Suprapubic skin (tissue), 4 donors: ENCODE measurements at regions not wholly inside any gene's neighbourhood (a gene's known extent, or its start where the extent isn't known, plus 50 kb on each side); places are given as distances from the start of the nearest gene placed in this dataset.

Experiments
- DNase-seq, 2 donors: peaks; one replicate each; pipeline ENCODE4 v3.0.0-alpha.2; 2019; ENCODE audit warnings: low spot score in 2 of 2
- H3K27ac ChIP-seq: fragments of 200-600 bp; sonication (generic); one replicate; pipeline ENCODE4 v1.5.1; 2019
- H3K27me3 ChIP-seq: fragments of 200-600 bp; sonication (generic); one replicate; pipeline ENCODE4 v1.5.1; 2019
- H3K36me3 ChIP-seq: fragments of 200-600 bp; sonication (generic); one replicate; pipeline ENCODE4 v1.5.1; 2019
- H3K4me1 ChIP-seq: fragments of 200-600 bp; sonication (generic); one replicate; pipeline ENCODE4 v1.5.1; 2019
- H3K4me3 ChIP-seq: fragments of 200-600 bp; sonication (generic); one replicate; pipeline ENCODE4 v1.5.1; 2019; ENCODE audit warnings: mild to moderate bottlenecking
- H3K9me3 ChIP-seq: fragments of 200-600 bp; sonication (generic); one replicate; pipeline ENCODE4 v1.5.1; 2019
- EP300 ChIP-seq: sonication (generic); formaldehyde crosslinking; IDR thresholded peaks from one replicate; pipeline ENCODE4 v1.6.1; 2017; ENCODE audit warnings: antibody characterized with exemption
- POLR2A ChIP-seq, 2 donors: fragments of 450-650 bp; IDR thresholded peaks; one replicate each; pipeline ENCODE4 v1.6.1; 2017; ENCODE audit warnings: antibody characterized with exemption in 2 of 2, mild to moderate bottlenecking in 2 of 2, moderate library complexity in 2 of 2
- POLR2AphosphoS5 ChIP-seq, 3 donors: sonication (generic); formaldehyde crosslinking; IDR thresholded peaks; one replicate each; pipeline ENCODE4 v1.6.1; 2017; ENCODE audit warnings: antibody characterized with exemption in 3 of 3
- WGBS: methylation state at CpG from one replicate; pipeline ENCODE4 v1.1.5; 2018; 5-methylcytosine and 5-hydroxymethylcytosine counted together
- TF ChIP-seq, protein P1 (sequence below), 2 donors: fragments of 200-600 bp in 1 of 2; fragments of 450-650 bp in 1 of 2; sonication (generic) in 1 of 2; IDR thresholded peaks; one replicate each; pipeline ENCODE4 v1.5.1; 2016 to 2019; ENCODE audit warnings: antibody characterized with exemption in 2 of 2, mild to moderate bottlenecking in 1 of 2, moderate library complexity in 1 of 2

- Histone ChIP-seq H3K27ac (no peak overlapping the region), H3K9me3 (no peaks in the 10 kb centered on the region), H3K27me3 (no peaks in the 10 kb centered on the region), H3K36me3 (no peaks in the 10 kb centered on the region), H3K4me1 (no peaks in the 10 kb centered on the region), H3K4me3 (no peak overlapping the region)
- DNase-seq, result no peak
- TF ChIP-seq EP300 (no peak), POLR2A (IDR thresholded peaks at IDR 0.05) (no peak), POLR2AphosphoS5 (IDR thresholded peaks at IDR 0.05) (no peak)
- TF ChIP-seq, protein P1, sequence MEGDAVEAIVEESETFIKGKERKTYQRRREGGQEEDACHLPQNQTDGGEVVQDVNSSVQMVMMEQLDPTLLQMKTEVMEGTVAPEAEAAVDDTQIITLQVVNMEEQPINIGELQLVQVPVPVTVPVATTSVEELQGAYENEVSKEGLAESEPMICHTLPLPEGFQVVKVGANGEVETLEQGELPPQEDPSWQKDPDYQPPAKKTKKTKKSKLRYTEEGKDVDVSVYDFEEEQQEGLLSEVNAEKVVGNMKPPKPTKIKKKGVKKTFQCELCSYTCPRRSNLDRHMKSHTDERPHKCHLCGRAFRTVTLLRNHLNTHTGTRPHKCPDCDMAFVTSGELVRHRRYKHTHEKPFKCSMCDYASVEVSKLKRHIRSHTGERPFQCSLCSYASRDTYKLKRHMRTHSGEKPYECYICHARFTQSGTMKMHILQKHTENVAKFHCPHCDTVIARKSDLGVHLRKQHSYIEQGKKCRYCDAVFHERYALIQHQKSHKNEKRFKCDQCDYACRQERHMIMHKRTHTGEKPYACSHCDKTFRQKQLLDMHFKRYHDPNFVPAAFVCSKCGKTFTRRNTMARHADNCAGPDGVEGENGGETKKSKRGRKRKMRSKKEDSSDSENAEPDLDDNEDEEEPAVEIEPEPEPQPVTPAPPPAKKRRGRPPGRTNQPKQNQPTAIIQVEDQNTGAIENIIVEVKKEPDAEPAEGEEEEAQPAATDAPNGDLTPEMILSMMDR (IDR thresholded peaks at IDR 0.05), result no peak
- 59% methylated on average over 4 of the region's 4 CpGs for WGBS
These were observed 636.3 kb upstream of the TENM4 start for GRCh38 chr11:80077113-80077512.

DNA sequence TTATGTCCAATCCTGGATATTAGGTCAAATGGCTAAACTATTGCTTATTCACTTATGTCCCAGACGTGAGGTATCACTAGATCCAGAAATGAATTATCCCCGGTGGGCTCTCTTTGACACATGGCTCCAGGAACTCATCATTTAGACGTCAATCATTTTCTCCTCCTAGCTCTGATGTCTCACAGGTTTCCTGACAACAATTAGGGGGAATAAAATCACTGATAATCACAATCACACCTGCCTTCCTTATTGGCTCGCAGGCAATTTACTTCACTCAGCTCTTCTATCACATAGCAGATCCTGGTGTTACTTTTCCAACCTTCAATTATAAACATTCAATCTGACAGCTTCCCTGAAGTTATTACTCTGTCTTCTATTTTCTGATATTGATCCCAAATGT lies 634.0 kb upstream of the TENM4 start:
- no peaks in the 10 kb centered on the region for H3K36me3 ChIP-seq
- H3K4me3 ChIP-seq, result no peak overlapping the region
- H3K27ac ChIP-seq, result no peak overlapping the region
- no peaks in the 10 kb centered on the region for H3K9me3 ChIP-seq
- no peaks in the 10 kb centered on the region for H3K27me3 ChIP-seq
- TF ChIP-seq EP300 (no peak), POLR2AphosphoS5 (IDR thresholded peaks at IDR 0.05) (no peak), POLR2A (IDR thresholded peaks at IDR 0.05) (no peak)
- TF ChIP-seq, protein P1 (IDR thresholded peaks at IDR 0.05), result no peak
- no peak for DNase-seq
- H3K4me1 ChIP-seq, result no peaks in the 10 kb centered on the region
- whole genome bisulfite sequencing, result 83% methylated on average over 4 of the region's 4 CpGs

DNA sequence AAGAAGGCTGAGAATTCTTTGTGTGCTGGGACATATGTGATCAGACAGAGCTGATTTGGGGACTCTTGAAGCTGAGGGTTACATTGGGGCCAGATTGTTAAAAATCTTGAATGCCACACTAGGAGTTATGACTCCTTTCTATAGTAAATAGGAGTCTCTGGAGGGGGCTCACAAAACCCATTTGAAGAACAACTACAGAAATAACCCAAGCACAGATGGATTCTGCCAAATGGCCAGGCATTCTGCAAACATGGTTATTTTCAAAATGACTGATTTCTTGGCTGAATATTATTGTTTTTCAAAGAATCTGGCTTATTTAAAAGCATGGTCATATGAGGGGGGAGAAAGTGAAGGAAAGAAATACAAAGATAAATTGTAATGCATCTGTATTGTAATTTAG lies 625.5 kb upstream of the TENM4 start:
- no peaks in the 10 kb centered on the region for H3K9me3 ChIP-seq
- H3K4me3 ChIP-seq, result no peak overlapping the region
- DNase-seq, result no peak
- H3K27me3 ChIP-seq, result no peaks in the 10 kb centered on the region
- no peaks in the 10 kb centered on the region for H3K4me1 ChIP-seq
- TF ChIP-seq POLR2A (IDR thresholded peaks at IDR 0.05), result no peak
- TF ChIP-seq, protein P1 (IDR thresholded peaks at IDR 0.05), result no peak
- no peak for TF ChIP-seq POLR2AphosphoS5 (IDR thresholded peaks at IDR 0.05)
- no peak for TF ChIP-seq EP300
- no peaks in the 10 kb centered on the region for H3K36me3 ChIP-seq
- H3K27ac ChIP-seq, result no peak overlapping the region

GRCh38 chr11:80065086-80065485 lies 624.3 kb upstream of the TENM4 start:
- 91% methylated on average over 3 of the region's 3 CpGs for WGBS
- no peaks in the 10 kb centered on the region for H3K27me3 ChIP-seq
- H3K4me3 ChIP-seq, result no peak overlapping the region
- no peaks in the 10 kb centered on the region for H3K36me3 ChIP-seq
- no peaks in the 10 kb centered on the region for H3K4me1 ChIP-seq
- TF ChIP-seq EP300, result no peak
- TF ChIP-seq POLR2A (IDR thresholded peaks at IDR 0.05), result no peak
- TF ChIP-seq, protein P1 (IDR thresholded peaks at IDR 0.05), result no peak
- no peak for TF ChIP-seq POLR2AphosphoS5 (IDR thresholded peaks at IDR 0.05)
- H3K9me3 ChIP-seq, result no peaks in the 10 kb centered on the region
- no peak for DNase-seq
- no peak overlapping the region for H3K27ac ChIP-seq

DNA sequence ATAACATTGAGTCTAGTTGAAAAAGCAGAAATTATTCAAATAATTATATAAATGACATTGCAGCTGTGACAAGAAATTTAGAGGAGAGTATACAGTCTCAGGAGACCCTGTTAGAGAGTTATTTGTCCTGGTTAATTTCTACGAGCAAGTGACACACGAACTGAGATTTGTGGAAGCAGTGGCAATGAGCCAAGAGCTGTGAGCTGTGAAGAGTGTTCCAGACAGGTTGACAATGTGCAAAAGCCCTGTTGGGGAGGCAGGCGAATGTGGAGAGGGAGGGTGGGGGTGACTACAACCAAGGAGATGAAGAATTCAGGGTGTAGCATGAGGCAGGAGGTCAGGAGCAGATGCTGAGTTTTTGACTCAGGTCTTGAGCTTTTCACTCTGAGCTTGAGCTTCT lies 620.2 kb upstream of the TENM4 start:
- no peaks in the 10 kb centered on the region for H3K4me1 ChIP-seq
- TF ChIP-seq EP300 (no peak), POLR2AphosphoS5 (IDR thresholded peaks at IDR 0.05) (no peak), POLR2A (IDR thresholded peaks at IDR 0.05) (no peak)
- TF ChIP-seq, protein P1 (IDR thresholded peaks at IDR 0.05), result no peak
- DNase-seq, result no peak

More for the DNA sequence above, 620.2 kb upstream of the TENM4 start:
- no peak overlapping the region for H3K4me3 ChIP-seq
- no peaks in the 10 kb centered on the region for H3K27me3 ChIP-seq
- 37% methylated on average over 3 of the region's 3 CpGs for WGBS
- H3K27ac ChIP-seq, result no peak overlapping the region
- no peaks in the 10 kb centered on the region for H3K36me3 ChIP-seq
- no peaks in the 10 kb centered on the region for H3K9me3 ChIP-seq
